NCI-H748 (cell line): ENCODE measurements at regions not wholly inside any gene's neighbourhood (a gene's known extent, or its start where the extent isn't known, plus 50 kb on each side); places are given as distances from the start of the nearest gene placed in this dataset.
A peak's percentile ranks its signal among the peaks of the same experiment; 100 is the strongest.

Experiments used
- DNase-seq: peaks from one replicate; lab custom pipeline; 2025; ENCODE audit not compliant: unreplicated experiment; lab: John Stamatoyannopoulos, UW

DNA sequence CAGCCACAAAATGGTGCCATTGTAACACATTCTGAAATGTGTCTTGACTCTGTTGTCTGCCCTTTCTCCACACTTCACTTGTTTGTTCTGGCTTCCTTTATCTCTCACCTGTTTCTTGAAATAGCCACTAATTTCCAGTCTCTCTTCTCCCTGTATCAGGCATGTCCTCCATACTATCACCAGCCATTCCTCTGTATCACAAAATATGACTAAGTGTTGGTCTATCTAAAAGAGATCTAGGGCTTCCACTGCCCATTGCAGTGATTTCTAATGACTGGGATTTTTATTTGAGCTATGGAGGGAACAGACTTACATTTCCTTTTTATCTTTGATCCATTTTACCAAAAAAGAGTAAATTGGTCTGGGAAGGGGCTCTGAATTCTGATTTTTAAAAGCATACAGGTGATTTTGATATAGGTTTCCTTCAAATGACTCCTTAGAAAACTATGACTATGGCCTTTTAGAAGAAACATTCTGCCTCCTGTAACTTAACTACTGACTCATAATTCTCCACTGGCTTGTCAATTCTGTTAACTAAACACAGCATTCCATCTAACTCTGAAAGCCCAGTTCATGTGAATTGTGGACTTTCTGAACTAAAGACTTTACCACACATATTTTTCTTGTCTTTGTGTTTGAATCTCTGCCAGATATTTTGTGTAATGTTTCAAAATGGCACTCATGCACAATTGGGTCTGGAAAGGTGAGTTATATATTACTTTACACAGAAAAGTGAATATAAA, 1121.4 kb downstream of the XPNPEP1 start:
- DNase-seq: no peak

DNA sequence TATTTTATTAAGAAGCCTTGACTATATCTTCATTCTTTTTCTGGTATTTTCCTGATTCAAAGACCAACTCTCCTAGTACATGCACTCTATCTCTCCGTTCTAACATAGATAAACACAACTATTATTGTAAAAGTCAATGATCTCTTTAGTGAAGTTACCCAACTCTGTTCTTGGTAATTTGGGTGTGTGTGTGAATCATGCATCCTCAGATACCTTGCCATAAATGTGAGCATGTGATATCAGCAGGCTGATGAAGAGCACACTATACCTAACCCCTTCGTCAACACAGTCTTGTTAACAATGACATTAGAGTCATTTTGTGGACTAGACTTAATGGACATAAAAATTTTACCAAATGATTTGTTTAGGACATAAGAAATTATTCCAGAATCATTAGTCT, 1122.1 kb downstream of the XPNPEP1 start:
- DNase-seq: no peak

DNA sequence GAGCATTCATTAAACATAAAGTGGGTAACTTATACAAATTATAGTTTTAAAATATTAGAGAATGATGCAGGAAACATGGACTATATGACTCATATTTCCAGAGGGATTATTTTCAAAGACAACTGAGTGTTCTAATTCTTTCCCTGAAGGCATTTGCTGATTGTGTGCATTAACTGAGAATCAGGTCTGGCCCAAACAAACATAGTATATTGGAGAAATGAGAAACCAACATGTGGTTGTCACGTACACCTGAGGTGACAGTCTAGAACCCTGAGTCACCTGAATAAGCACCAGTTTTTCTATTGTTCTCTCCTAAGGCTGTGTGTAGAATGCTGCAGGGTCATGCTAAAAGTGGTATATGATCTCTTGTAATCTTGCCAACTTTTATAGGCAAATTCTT, 1125.7 kb downstream of the XPNPEP1 start:
- DNase-seq: no peak

DNA sequence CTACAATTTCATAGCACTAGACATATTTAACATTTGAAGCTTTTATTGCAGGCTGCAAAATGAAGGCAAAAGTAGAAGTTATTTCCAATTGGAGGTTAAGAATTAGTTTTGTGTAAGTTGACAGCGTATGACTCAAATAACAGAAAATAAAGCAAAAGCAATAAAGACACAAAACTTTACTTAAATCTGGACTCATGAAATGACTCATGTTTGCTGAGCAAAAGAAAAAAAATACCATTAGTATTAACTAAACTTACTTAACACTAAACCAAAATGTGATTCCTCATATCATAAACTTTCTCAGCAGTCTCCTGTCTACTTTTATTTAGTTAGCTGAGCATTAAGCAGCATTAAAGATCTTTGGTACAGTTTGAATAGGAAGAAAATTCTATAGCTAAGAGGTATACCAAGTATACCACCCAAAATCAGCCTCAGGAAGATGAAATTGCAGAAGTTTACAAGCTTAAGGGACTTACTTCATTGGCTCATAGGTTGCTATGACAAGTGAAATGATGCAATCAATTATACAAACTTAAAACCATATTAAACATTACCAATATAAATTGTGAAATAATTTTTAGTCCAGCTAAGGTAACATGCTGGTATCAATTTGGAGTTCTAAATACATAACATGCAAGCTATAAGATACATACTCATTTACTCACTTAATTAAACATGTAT, 1131.4 kb downstream of the XPNPEP1 start:
- no peak for DNase-seq

DNA sequence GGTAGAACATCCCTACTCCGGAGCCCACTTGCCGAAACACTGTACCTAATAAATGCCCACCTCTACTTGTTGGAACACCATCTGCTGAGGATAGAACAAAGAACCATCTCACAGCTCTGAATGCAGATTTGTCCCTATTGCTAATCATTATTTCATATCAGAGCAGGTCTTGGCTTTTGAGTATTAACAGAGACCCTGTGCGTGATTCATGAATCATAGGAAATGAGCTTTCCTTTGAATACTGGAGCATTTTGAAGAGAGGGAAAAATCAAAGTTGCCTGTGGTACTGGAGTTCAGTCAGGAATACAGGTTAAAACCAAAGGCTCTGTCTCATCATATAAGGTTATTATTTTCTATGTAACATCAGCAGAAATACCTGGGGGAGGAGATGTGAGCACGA, 1132.3 kb downstream of the XPNPEP1 start:
- DNase-seq: no peak

DNA sequence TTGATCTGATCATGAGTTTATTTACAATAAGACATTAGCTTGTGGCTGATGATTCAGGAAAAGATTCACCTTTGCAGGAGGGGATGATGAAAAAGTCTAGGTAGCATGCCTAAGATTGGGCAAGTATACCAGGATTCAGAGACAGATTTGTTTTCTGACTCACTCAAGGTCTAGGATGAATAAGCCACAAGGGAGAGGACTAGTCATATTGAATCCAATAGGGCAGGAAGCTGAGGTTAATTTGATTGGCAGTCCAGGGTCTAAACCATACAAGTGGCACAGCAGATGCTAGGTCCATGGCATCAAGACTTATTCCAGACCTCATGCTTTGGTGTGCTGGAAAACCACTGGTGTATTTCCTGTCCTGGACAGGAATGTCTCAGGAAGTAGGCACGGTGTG, 1133.4 kb downstream of the XPNPEP1 start:
- no peak for DNase-seq

DNA sequence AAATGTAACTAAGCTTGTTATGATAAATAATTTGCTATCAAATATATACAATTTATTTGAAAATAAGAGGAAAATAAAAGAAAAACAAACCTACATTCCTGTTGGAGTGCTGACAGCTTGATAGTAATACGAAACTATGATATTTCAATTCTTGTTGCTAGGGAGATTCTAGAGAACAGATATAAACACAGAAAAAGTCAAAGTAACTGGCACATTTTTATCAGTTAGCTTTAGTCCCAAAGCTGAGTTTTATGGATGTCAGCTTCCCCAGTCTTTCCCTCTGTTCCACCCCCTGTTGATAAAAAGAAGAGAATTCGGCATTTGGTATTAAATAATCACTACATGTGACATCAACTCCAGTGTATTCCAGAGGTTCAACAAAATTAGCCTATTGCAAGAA, 1134.0 kb downstream of the XPNPEP1 start:
- DNase-seq: no peak

DNA sequence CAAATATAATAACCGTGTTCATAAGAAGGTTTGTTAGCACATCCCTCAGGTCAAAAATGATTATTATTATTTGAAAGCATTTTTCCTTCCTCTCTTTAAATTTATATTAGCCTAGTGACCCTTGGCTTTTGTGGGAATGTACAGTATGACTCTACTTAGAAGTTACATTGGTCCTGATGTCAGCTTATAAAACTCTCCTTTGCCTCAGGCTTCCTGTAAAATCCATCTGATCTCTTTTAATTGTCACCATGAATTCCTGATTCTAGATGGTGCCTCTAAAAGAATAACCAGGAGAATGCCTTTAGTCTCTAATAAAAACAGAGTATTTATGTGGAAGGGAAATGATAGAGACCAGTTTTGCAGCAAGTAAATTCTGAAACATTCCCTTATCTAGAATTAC, 1134.4 kb downstream of the XPNPEP1 start:
- DNase-seq: no peak

DNA sequence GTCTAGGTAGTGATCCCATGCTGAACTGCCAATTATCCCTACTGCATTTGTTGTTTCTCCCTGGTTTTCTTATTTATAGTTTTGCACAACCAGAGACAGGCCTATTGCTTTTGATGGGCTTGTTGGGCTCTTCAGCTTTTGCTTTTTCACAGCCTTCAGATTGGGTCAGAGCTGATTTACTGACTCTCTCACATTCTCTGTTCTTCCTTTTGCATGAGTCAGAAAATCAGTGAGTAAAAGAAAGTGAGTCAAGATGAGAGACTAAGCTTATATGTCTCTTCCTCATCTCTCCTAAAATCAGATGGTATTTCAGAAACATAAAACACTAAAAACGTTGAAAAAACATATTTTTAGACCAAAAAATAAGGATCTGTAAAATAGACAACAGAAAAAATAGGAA, 1135.4 kb downstream of the XPNPEP1 start:
- DNase-seq: no peak

DNA sequence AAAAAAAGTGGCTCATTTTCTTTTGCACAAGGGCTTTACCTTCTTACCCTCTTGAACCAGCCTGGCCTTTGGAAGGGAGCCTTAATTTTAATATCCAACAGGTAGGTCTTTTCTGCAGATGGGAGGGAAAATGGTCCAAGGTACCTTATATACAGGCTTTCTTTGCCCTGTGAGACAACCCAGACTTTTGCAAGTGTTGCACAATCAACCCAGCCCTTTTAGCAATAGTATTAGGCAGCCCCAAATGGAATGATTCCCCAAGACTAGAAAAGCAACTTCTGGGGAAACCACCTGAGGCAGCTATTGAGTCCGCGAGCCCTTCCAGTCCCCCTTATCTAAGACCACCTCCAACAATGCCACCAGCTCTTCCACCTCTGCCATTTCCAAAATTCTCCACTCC, 1138.3 kb downstream of the XPNPEP1 start:
- no peak for DNase-seq

DNA sequence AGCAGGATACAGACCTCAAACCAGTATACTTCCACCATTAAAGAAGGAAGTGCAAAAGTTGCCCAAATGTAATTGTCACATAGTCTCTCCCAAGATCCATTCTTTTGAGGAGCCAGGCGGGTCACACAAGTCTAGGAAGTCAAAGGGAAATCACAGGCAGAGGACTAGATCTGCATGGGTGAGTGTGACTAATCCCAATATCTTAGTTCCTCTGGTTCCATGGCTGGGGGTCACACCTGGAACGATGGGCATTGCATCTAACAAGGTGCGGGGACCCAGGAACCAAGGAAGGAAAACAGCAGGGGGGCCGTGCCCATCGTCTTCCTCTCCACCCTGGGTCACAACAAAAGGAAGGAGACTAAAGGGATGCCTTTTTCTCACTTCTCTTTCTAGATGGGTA, 1138.8 kb downstream of the XPNPEP1 start:
- no peak for DNase-seq

DNA sequence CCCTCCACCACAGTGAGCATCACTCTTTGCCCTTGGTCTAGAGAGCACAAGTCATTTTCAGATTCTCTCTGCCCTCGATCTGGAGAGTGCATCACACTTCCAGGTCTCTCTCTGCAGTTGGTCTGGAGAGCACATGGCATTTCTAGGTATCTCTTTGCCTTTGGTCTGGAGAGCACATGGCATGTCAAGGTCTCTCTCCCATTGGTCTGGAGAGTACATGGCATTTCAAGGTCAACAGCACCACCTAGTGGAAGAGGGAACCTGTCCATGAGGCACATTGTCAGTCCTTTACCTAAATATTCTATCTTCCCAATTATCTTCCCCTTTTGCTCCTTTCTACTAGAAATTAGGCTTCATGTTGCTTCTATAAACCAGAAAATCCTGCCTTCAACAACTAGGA, 1139.4 kb downstream of the XPNPEP1 start:
- DNase-seq: peak; percentile 42

DNA sequence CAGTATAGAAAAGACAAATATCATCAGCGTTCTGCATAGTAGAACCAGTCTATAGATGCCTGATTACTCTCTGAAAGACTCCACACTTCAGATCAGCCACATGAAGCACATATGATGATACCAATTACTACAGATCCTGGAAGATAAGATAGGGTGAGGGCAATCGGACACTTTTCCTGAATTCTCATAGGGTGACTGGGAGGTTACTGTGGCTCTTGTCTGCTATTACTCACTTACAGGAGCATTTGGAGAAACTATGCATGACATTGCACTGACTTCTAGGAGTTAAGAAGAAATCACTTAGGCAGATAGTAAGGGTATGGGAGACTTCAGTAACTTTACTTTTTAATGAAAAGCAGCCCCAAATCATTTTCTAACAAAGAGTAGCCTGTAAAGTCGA, 1140.9 kb downstream of the XPNPEP1 start:
- DNase-seq: no peak

DNA sequence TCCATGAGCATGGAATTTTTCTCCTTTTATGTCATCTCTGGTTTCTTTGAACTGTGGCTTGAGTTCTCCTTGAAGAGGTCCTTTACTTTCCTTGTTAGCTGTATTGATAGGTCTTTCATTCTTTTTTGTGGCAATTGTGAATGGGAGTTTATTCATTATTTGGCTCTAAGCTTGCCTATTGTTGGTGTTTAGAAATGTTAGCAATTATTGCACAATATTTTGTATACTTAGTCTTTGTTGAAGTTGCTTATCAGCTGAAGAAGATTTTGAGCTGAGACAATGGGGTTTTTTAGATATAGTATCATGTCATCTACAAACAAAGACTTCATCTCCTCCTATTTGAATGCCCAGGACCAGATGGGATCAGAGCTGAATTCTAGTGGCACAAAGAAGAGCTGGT, 1143.8 kb downstream of the XPNPEP1 start:
- no peak for DNase-seq

DNA sequence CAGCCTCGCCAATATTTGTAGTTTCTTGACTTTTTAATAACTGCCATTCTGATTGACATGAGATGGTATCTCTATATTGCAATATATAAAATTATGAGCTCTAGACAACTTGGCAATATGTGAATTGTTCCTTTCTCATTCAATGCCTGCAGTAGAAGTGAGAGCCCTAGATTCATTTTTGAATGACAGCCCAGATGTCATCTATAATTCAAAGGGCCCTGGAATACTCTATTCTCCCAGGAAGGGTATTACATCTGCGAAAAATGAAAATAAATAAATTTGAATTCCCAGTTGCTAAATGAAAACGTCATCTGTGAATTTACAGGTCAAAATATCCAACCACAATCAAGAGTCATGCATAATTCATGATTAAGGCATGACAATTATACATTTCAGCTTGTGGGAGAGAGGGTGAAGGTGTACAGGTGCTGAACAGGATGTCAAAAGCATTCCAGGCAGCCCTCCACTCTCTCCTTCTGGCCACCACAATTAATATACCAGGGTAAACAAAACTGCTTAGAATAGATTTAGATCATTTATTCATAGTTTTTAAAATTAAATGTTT, 1147.3 kb downstream of the XPNPEP1 start:
- no peak for DNase-seq

DNA sequence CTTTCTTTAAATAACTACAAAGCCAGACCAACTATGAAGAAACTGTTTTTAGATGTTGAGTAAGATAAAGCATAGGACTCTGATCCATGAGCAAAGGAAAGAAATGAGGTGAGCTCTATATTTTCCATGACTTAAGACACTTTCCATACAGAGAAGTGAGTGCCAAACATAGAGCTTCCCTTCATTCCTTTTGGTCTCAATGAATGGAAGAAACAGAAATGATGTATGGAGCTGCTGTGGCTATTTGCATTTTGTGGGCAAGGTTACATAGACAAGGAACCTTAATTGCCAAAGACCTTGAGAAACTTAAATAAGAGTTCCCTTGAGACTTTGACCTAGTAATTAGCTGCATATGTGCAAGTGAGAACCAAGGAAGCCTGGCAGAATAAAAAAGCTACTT, 1152.2 kb downstream of the XPNPEP1 start:
- no peak for DNase-seq

DNA sequence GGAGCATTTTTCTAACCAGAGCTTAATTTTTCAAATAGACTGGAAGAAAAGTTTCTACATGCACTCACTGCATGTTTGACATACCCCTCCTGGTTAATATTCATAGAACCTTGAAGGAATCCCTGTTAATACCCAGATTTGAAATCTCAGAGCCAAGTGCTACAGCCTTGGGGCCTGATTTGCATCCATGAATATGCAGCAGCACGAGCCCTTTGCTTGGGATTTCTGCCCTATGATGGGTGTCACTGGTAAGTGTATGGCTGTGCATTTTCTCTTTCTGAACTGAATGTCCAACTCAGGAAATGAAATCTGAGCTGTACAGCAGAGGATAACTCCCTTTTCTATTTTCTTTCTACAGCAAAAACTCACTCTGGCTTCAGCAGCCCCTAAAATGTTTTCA, 1157.5 kb downstream of the XPNPEP1 start:
- DNase-seq: no peak

DNA sequence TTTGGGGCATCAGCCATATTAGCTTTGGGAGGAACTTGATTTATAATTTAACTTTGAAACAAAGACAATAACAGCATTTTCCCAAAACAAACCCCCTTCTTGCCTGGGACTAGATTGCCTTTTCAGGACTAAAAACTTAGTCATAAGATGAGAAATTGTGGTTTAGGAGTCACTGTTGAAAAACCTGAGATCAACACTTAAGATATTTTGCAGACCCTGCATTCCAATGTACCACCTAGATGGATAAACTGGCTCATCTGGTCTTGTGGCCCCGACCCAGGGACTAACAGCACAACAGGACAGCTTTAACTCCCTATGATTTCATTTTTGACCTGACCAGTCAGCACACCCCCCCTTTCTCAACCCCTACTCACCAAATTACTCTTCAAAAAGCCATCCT, 1165.4 kb downstream of the XPNPEP1 start:
- no peak for DNase-seq

DNA sequence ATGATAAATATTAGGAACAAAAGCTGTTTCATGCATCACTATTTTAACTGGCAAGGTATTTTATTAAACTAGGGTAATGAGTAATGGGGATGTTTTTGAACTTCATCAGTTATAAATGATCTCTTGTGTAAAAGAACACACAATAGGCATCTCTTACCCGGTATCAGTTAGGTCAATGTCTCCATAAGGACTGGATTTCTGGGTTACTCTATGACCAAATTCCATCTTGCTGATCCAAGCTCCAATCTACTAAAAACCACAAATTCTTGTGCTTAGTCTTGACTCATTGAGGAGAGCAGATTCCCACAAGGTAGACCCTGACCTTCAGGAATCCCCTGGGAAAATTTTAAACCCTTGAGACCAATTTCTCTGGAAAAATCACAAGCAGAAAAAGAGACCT, 1167.7 kb downstream of the XPNPEP1 start:
- DNase-seq: no peak

DNA sequence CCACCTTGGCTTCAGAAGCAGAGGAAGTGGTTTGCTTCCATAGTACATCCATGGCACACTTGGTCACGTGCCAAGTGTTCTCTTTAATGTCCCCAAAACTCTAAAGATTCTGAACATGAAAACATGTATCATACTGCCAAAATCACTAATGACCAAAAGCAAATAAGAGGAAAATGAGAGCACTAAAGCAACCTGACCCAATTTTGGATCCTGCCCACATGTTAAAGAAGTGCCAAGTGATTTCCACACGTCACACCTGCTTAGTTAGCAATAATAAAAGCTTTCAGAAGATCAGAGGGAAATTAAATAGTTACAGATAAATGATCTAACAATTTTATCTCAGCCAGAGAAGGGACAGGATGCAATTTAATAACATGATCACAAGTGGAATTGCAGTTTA, 1170.0 kb downstream of the XPNPEP1 start:
- DNase-seq: no peak

DNA sequence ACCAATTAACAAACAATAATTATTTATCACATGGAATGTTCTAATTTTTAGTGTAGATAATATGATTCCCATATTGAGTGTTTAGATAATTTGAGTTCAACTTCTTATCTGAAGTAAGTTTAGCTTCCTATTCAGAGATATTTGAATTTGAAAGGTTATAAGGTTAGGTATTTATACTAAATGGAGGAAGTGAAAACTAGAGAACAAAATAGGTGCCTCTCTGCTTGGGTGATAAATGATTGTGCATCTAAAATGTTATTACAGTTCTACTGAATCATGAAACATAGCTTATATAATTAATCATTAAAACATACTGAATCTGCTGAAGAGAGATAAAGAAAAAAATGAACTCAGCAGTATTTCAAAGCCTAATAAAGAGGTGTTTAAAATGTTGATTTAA, 1174.3 kb downstream of the XPNPEP1 start:
- DNase-seq: no peak

DNA sequence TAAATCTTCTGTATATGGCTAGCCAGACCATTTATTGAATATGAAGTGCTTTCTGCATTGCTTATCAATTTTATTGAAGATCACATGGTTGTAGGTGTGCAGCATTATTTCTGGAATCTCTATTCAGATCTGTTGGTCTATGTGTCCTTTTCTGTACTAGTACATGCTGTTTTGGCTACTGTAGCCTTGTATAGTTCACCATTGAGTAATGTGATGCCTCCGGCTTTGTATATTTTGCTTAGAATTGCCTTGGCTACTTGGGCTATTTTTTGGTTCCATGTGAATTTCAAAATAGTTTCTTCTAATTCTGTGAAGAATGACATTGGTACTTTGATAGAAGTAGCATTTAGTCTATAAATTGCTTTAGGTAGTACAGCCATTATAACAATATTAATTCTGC, 1187.2 kb downstream of the XPNPEP1 start:
- no peak for DNase-seq

DNA sequence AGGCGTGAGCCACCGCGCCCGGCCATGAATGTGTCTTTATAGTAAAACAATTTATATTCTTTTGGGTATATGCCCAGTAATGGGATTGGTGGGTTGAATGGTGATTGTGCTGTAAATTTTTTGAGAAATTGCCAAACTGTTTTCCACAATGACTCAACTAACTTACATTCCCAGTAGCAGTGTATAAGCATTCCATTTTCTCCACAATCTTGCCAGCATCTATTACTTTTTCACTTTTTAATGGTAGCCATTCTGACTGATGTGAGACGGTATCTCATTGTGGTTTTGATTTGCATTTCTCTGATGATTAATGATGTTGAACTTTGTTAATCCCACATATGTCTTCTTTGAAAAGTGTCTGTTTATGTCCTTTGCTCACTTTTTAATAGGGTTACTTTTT, 1187.9 kb downstream of the XPNPEP1 start:
- DNase-seq: no peak
